GM13977 (cell line): ENCODE measurements at regions not wholly inside any gene's neighbourhood (a gene's known extent, or its start where the extent isn't known, plus 50 kb on each side); places are given as distances from the start of the nearest gene placed in this dataset.
"Not testable (repeated sequence)": the region's sequence is repeated elsewhere in the genome, so short reads cannot be mapped to it uniquely, and the experiment has no call there.

Source experiments
- DNase-seq: peaks from one replicate; pipeline ENCODE4 v3.0.0; 2012; ENCODE audit warnings: low spot score
- in situ Hi-C: fragments of 300-500 bp; cut with MboI; formaldehyde crosslinking; loops from one replicate; pipeline ENCODE4 v1.12.0; 2022; ENCODE audit warnings: low sequenced_read_pairs, low pct_unique_long_range_greater_than_20kb, mixed read lengths, inconsistent platforms; ENCODE audit not compliant: unreplicated experiment
- TF ChIP-seq, protein P1 (sequence below): IDR thresholded peaks from 2 replicates; pipeline ENCODE4 v1.5.1; 2012; ENCODE audit warnings: mild to moderate bottlenecking, control low read depth; ENCODE audit not compliant: insufficient read depth; ENCODE audit errors: extremely low read depth, missing control alignments

DNA sequence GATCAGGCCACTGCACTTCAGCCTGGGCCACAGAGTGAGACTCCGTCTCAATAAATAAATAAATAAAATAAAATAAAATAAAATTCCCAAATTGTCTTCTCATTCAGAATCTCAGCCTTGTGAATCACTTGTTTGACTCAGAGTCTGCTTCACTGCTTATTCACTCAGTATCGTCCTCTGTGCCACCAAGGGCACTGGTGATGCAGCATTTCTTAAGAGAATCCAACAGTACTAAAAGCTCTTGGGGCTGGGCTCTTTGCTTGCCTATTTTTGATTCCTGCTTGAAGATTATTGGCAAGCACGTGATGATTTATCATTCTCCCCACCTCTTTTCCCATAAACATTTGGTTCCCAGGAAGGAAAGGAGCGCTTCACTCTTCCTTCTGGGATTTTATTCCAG, 54.8 kb upstream of the HMGB1 start:
- no peak for DNase-seq
- in situ Hi-C loops, result no loop called here
- TF ChIP-seq, protein P1, sequence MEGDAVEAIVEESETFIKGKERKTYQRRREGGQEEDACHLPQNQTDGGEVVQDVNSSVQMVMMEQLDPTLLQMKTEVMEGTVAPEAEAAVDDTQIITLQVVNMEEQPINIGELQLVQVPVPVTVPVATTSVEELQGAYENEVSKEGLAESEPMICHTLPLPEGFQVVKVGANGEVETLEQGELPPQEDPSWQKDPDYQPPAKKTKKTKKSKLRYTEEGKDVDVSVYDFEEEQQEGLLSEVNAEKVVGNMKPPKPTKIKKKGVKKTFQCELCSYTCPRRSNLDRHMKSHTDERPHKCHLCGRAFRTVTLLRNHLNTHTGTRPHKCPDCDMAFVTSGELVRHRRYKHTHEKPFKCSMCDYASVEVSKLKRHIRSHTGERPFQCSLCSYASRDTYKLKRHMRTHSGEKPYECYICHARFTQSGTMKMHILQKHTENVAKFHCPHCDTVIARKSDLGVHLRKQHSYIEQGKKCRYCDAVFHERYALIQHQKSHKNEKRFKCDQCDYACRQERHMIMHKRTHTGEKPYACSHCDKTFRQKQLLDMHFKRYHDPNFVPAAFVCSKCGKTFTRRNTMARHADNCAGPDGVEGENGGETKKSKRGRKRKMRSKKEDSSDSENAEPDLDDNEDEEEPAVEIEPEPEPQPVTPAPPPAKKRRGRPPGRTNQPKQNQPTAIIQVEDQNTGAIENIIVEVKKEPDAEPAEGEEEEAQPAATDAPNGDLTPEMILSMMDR, result no peak

DNA sequence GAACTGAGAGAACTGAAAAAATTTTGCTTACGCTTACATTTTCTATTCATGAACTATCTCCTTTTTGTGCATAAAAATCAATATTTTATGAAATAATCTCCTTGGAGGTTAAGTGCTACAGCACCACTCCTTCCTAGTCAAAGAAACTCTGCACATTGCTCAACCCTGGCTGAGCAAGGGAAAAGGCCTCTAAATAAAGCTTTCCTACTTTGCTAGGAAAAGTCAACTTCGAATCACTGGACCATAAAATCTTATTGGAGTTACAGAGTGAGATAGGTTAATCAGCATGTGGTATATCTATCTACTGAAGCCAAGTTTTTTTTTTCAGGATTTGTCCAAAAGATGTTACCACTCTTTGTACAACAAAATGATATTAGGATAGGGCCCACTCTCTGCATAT, 57.5 kb upstream of the HMGB1 start:
- in situ Hi-C loops, result no loop called here
- TF ChIP-seq, protein P1, result no peak
- DNase-seq, result no peak

DNA sequence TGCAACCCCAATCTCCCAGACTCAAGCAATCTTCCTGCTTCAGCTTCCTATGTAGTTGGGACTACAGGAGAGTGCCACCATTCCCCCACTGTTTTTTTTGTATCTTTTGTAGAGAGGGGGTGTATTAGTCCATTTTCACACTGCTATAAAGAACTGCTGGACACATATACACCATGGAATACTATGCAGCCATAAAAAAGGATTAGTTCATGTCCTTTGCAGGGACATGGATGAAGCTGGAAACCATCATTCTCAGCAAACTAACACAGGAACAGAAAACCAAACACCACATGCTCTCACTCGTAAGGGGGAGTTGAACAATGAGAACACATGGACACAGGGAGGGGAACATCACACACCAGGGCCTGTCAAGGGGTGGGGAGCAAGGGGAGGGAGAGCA, 58.1 kb upstream of the HMGB1 start:
- in situ Hi-C loops, DNase-seq: not testable (repeated sequence)

DNA sequence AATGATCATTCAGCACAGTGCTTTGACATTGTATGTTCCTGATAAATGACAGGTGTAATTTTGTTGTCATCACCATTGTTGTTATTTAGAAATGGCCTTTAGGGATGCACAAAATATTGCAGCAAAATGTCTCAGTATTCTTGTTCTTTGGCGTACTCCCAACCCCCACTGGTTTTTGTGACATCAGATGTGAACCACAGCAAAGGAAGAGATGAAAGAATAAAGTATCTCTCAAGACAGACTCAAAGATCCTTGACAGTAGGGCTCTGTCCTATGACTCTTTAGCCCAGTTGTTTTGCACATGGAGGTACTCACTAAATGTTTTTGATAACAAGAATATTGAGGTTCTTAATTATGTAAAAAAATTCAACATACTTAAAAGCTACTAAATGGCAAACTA, 59.5 kb upstream of the HMGB1 start:
- DNase-seq, in situ Hi-C loops: not testable (repeated sequence)

DNA sequence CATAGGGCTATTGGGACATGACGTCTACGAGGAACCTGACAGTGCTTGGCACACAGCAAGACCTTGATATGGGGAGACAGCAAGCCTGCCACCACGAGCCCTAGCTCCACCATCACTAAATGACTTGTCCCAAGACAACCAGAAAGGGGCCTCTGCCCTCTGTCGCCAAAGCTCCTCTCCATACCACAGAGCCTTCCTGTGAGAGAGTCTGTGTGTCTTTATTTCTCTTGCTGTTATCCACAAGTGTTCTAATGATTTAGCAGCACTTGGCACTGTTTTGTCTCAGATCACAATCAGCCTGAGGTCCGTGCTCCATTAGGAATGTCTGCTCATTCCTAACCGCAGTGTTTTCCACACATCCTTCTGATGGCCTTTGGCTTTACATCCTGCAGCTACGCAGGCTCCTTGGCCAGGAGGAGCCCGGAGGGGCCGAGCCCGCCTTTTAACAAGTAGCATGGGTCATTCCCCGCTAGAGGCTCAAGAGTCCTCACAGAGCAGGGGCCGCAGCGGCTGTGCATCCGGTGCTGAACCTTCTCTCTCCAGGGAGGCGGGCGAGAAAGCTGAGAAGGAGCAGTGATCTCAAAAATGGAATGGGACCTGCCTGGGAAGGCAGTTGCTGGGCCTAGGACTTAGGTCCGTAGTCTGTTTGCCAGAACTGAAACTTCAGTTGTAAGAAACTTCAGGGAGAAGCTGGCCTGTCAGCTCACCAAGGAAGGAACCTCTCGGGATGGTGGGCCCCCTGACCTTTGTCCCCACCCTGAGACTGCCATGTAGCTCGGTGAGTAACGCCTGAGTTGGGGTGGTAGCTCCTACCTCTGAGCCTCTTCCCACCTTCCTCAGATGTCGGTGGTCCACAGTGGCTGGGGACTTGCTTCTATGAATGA, 61.1 kb upstream of the HMGB1 start:
- TF ChIP-seq, protein P1, result no peak
- in situ Hi-C loops, result no loop called here
- no peak for DNase-seq

DNA sequence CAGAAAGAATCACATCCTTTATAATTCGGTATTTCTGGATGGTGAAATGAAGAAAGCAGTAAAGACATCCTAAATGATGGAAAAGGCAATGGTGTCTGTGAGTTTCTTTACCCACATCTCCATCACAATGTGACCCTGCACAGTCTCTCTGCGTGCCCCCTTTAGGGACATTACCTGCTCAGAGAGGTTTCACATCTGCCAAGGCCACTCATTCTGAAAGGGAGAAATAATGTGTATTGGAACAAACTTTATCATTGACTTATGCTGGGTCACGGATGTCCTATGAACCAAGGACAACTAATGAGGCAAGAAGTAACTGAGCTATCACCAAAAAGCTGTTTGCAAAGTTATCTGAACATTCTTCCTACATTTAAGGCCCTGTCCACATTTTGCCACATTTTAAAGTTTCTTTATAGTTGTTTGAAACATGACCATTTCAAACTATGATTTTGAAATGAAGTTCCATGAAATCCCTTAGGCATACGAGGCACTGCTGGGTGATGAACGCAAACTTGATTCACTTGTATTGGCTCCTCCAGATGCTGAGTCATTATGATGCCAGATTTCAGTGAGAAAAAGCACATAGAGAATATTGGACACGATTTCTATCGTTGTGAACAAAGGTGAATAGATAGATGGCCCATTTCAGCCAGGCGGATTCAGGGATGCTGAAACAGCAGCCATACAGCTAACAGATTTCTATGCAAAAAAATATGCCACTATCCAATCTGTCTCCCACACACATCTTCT, 63.5 kb upstream of the HMGB1 start:
- in situ Hi-C loops, result no loop called here
- TF ChIP-seq, protein P1, result no peak
- peak; percentile 27 for DNase-seq

DNA sequence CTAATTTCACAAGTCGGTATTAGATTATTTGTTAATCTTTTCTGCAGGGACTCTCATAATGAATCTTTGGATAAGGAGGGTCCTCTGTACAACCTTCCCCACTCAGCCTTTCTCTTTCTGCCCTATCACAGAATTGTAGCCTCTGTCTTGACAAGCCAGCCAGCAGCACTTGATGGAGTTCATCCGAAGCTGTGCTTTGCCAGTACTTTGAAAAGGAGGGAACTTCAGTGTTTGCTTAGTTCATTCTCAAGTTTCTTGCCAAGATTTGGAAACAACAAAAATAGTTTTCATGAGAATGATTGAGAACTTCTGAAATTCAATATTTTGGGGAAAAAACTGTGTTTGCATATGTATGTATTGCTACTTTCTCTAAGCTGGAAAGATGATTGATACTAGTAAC, 69.3 kb upstream of the HMGB1 start:
- DNase-seq, result no peak

More for the DNA sequence above, 69.3 kb upstream of the HMGB1 start:
- in situ Hi-C loops, result no loop called here
- TF ChIP-seq, protein P1, result no peak
